Breast epithelium (tissue), 4 donors: ENCODE measurements at regions not wholly inside any gene's neighbourhood (a gene's known extent, or its start where the extent isn't known, plus 50 kb on each side); places are given as distances from the start of the nearest gene placed in this dataset.

ENCODE experiments used
- DNase-seq, 2 donors: peaks; one replicate each; pipeline ENCODE4 v3.0.0-alpha.2; 2019; ENCODE audit warnings: low spot score in 2 of 2
- H3K27ac ChIP-seq, 2 donors: fragments of 200-600 bp; sonication (generic) in 1 of 2; one replicate each; pipeline ENCODE4 v1.5.1; 2016 to 2019; ENCODE audit warnings: mild to moderate bottlenecking in 1 of 2
- H3K27me3 ChIP-seq, 2 donors: fragments of 200-600 bp; sonication (generic) in 1 of 2; one replicate each; pipeline versions ENCODE4 v1.5.1 to v1.6.0; 2017 to 2019; ENCODE audit warnings: control low read depth in 1 of 2, mild to moderate bottlenecking in 1 of 2
- H3K36me3 ChIP-seq: fragments of 200-600 bp; one replicate; pipeline ENCODE4 v1.5.1; 2019
- H3K4me1 ChIP-seq, 2 donors: fragments of 200-600 bp; sonication (generic); one replicate each; pipeline ENCODE4 v1.5.1; 2016 to 2019; ENCODE audit warnings: control low read depth in 1 of 2
- H3K4me3 ChIP-seq, 3 donors: fragments of 200-600 bp; sonication (generic); 1 replicate in 2 of 3; 2 replicates in 1 of 3; pipeline ENCODE4 v1.5.1; 2016 to 2019; ENCODE audit warnings: mild to moderate bottlenecking in 3 of 3, moderate library complexity in 2 of 3
- H3K9me3 ChIP-seq, 2 donors: fragments of 200-600 bp; sonication (generic) in 1 of 2; one replicate each; pipeline ENCODE4 v1.5.1; 2016 to 2019; ENCODE audit warnings: control low read depth in 1 of 2
- POLR2A ChIP-seq: fragments of 450-650 bp; IDR thresholded peaks from one replicate; pipeline ENCODE4 v1.6.1; 2016; ENCODE audit warnings: antibody characterized with exemption, mild to moderate bottlenecking, moderate library complexity
- POLR2AphosphoS5 ChIP-seq, 3 donors: sonication (generic); formaldehyde crosslinking; IDR thresholded peaks; one replicate each; pipeline ENCODE4 v1.6.1; 2017; ENCODE audit warnings: antibody characterized with exemption in 3 of 3
- intact Hi-C: fragments of 100-400 bp; cut with DNase I; formaldehyde crosslinking; loops from one replicate; pipeline ENCODE4 v1.15.1; 2023; ENCODE audit warnings: low total_unique reads
- TF ChIP-seq, protein P1 (sequence below), 3 donors: fragments of 450-650 bp; IDR thresholded peaks; one replicate each; pipeline ENCODE4 v1.5.1; 2016 to 2017; ENCODE audit warnings: antibody characterized with exemption in 3 of 3, mild to moderate bottlenecking in 3 of 3, moderate library complexity in 3 of 3

DNA sequence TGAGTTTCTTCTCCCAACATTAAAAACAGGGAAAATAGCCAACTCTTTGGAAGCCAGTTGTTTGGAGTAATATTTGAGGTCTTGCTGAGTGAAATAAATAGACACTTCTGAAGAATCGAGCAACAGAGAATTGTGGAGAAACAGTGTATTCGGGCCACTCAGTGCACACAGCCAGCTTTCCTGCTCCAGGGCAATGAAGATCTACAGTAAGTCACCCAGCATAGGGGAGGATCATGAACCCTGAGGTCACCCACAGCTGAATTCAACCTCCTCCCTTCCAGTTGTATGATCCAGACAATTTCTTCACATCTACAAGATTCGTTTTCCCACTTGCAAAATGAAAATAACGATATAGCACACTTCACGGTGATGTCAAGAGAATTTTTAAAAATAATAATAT lies 161.7 kb upstream of the BCL6 start:
- Histone ChIP-seq H3K9me3 (no peaks in the 10 kb centered on the region), H3K27ac (peak overlapping the region in 1 of 2 donors; percentile 59), H3K4me1 (no peaks in the 10 kb centered on the region), H3K27me3 (no peaks in the 10 kb centered on the region), H3K4me3 (no peak overlapping the region), H3K36me3 (no peaks in the 10 kb centered on the region)
- TF ChIP-seq POLR2A = no peak
- no peak for TF ChIP-seq POLR2AphosphoS5 (IDR thresholded peaks at IDR 0.05)
- TF ChIP-seq, protein P1, sequence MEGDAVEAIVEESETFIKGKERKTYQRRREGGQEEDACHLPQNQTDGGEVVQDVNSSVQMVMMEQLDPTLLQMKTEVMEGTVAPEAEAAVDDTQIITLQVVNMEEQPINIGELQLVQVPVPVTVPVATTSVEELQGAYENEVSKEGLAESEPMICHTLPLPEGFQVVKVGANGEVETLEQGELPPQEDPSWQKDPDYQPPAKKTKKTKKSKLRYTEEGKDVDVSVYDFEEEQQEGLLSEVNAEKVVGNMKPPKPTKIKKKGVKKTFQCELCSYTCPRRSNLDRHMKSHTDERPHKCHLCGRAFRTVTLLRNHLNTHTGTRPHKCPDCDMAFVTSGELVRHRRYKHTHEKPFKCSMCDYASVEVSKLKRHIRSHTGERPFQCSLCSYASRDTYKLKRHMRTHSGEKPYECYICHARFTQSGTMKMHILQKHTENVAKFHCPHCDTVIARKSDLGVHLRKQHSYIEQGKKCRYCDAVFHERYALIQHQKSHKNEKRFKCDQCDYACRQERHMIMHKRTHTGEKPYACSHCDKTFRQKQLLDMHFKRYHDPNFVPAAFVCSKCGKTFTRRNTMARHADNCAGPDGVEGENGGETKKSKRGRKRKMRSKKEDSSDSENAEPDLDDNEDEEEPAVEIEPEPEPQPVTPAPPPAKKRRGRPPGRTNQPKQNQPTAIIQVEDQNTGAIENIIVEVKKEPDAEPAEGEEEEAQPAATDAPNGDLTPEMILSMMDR (IDR thresholded peaks at IDR 0.05) = no peak
- intact Hi-C loops = no loop called here
- no peak for DNase-seq

DNA sequence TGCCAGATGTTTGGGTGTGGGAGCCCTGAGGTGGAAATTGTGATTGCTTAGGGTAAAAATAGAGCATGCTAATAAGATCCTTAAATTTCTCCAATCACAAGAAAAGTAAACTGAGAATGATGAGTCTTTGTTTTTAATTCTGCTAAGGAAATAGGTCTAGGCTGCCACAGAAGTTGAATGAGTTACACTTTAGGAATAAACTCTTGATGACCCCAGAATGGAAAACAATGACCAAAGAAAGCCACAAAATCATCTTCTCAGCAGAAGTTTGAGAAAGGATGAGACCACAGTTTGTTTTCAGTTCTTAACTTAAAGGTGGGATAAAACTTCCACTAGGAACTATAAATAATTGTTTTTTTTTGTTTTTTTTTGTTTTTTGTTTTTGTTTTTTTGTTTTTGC lies 164.6 kb upstream of the BCL6 start:
- intact Hi-C loops = no loop called here
- no peak overlapping the region for H3K4me3 ChIP-seq
- DNase-seq = no peak
- H3K27me3 ChIP-seq = no peaks in the 10 kb centered on the region
- no peaks in the 10 kb centered on the region for H3K36me3 ChIP-seq
- TF ChIP-seq POLR2AphosphoS5 (IDR thresholded peaks at IDR 0.05) (no peak), POLR2A (no peak)
- TF ChIP-seq, protein P1 (IDR thresholded peaks at IDR 0.05) = no peak
- no peaks in the 10 kb centered on the region for H3K4me1 ChIP-seq
- H3K27ac ChIP-seq = no peak overlapping the region
- H3K9me3 ChIP-seq = no peaks in the 10 kb centered on the region

DNA sequence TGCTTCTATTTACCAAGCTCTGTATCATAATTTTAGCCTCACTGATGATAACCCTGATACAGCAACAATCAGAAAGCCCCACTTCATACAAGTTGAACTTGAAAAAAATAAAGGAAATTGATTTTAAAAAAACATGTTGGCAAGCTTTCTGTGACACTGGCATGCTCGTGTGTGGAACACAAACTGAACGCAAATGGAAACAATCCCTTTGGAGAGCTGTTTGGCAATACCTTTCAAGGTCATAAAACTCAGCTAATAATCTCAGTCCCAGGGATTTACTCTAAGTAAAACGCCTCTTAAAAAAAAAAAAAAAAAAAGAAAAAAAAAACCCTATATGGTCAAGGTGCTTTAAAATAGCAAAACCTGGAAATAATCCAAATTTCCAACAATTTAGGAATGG lies 166.7 kb upstream of the BCL6 start:
- no peak overlapping the region for H3K4me3 ChIP-seq
- TF ChIP-seq POLR2A (no peak), POLR2AphosphoS5 (IDR thresholded peaks at IDR 0.05) (no peak)
- TF ChIP-seq, protein P1 (IDR thresholded peaks at IDR 0.05) = no peak
- DNase-seq = no peak
- peak overlapping the region in 1 of 2 donors; percentile 38 for H3K27ac ChIP-seq
- H3K4me1 ChIP-seq = peaks cover 0 to 5% of the 10 kb centered on the region in 2 donors
- no peaks in the 10 kb centered on the region for H3K27me3 ChIP-seq
- intact Hi-C loops = no loop called here
- no peaks in the 10 kb centered on the region for H3K9me3 ChIP-seq
- H3K36me3 ChIP-seq = no peaks in the 10 kb centered on the region

DNA sequence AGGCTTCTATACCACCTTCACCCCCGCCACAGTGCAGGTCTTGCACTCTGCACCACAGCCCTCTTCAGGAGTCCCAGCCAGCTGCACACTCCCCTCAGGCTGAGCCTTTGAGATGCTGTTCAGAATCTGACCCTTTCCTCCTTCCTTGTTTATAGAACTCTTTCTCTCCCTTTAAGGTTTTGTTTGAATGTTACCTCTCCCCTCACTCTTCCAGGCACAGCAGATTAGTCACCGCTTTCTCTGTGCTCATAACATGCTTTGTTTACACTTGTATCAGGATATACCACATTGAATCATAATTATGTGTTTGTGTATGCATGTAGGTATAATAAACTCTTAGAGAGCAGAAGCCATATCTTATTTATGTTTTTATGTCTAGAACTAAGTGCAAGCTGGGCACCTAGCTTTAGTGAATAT lies 168.4 kb upstream of the BCL6 start:
- DNase-seq = no peak
- H3K9me3 ChIP-seq = no peaks in the 10 kb centered on the region
- no peak overlapping the region for H3K4me3 ChIP-seq
- H3K27me3 ChIP-seq = no peaks in the 10 kb centered on the region
- intact Hi-C loops = no loop called here
- H3K27ac ChIP-seq = peak overlapping the region; percentile 80 to 82
- peaks cover 0 to 5% of the 10 kb centered on the region in 2 donors for H3K4me1 ChIP-seq
- TF ChIP-seq, protein P1 (IDR thresholded peaks at IDR 0.05) = no peak
- no peak for TF ChIP-seq POLR2AphosphoS5 (IDR thresholded peaks at IDR 0.05)
- TF ChIP-seq POLR2A = no peak
- H3K36me3 ChIP-seq = no peaks in the 10 kb centered on the region

DNA sequence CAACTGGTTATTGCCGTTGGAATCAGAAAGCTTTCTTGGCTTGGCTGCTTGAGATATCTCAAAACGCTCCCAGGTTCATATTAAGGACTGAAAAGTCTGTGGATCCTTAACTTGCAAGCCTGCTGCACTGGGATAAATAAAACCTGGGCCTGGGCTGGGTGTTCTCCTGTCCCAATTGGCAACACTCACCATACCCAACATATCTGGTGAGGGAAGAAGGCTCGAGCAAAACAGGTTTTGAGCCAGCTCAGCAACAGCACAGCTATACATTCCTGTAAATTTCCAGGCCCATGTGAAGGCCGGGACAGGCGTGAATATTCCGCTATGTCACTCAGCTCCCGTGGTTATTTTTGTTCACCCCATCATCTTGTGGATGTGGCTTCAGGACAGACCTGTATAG lies 169.0 kb upstream of the BCL6 start:
- Histone ChIP-seq H3K4me3 (no peak overlapping the region), H3K27me3 (no peaks in the 10 kb centered on the region), H3K36me3 (no peaks in the 10 kb centered on the region), H3K4me1 (peaks cover 0 to 5% of the 10 kb centered on the region in 2 donors), H3K27ac (peak overlapping the region; percentile 80 to 82), H3K9me3 (no peaks in the 10 kb centered on the region)
- intact Hi-C loops = no loop called here
- peak; percentile 66 to 70 for DNase-seq
- peak in 1 of 3 donors; percentile 25 for TF ChIP-seq POLR2AphosphoS5 (IDR thresholded peaks at IDR 0.05)
- TF ChIP-seq POLR2A = no peak
- TF ChIP-seq, protein P1 (IDR thresholded peaks at IDR 0.05) = no peak
